Activated CD4-positive, alpha-beta T cell treated with anti-CD3 and anti-CD28 coated beads for 36 hours (primary cell): ENCODE measurements at regions not wholly inside any gene's neighbourhood (a gene's known extent, or its start where the extent isn't known, plus 50 kb on each side); places are given as distances from the start of the nearest gene placed in this dataset.

ENCODE experiments used
- ATAC-seq: fragments of 200-7000 bp; cut with Tn5 transposase; one replicate; pipeline ENCODE4 v1.10.0; 2021; ENCODE audit warnings: mild to moderate bottlenecking, moderate library complexity
- CTCF ChIA-PET: fragments of 350-600 bp; sonication (Branson Sonifier 250); formaldehyde crosslinking; loops from one replicate; lab custom pipeline; 2021; ENCODE audit warnings: antibody characterized with exemption; lab: Charles Lee
- POLR2A ChIA-PET: fragments of 350-600 bp; sonication (Branson Sonifier 250); formaldehyde crosslinking; loops from one replicate; lab custom pipeline; 2021; ENCODE audit warnings: antibody characterized with exemption, inconsistent platforms; lab: Charles Lee
- DNase-seq: peaks from one replicate; pipeline ENCODE4 v3.0.0-alpha.2; 2020
- H3K27ac Mint-ChIP-seq: one replicate; pipeline ENCODE4 v1.8.0; 2021; ENCODE audit warnings: mixed read lengths
- H3K27me3 Mint-ChIP-seq: one replicate; pipeline ENCODE4 v1.8.0; 2021; ENCODE audit warnings: mixed read lengths
- H3K36me3 Mint-ChIP-seq: one replicate; pipeline ENCODE4 v1.8.0; 2021; ENCODE audit warnings: low read depth, mixed read lengths
- H3K4me1 Mint-ChIP-seq: one replicate; pipeline ENCODE4 v1.8.0; 2021; ENCODE audit warnings: mixed read lengths
- H3K4me3 Mint-ChIP-seq: one replicate; pipeline ENCODE4 v1.8.0; 2021; ENCODE audit warnings: mild to moderate bottlenecking, moderate library complexity, mixed read lengths
- H3K9me3 Mint-ChIP-seq: one replicate; pipeline ENCODE4 v1.8.0; 2021; ENCODE audit warnings: low read depth, mixed read lengths
- intact Hi-C, 2 experiments: fragments of 100-400 bp; cut with DNase I in 1 of 2; cut with micrococcal nuclease in 1 of 2; formaldehyde crosslinking; loops; one replicate each; pipeline versions ENCODE4 v1.14.2 to v1.15.1; 2022 to 2024; cut with DNase I, micrococcal nuclease

GRCh38 chr1:36540056-36540455, 57.3 kb upstream of the CSF3R start:
- ChIA-PET CTCF (no interaction called here), POLR2A (no interaction called here)
- ATAC-seq (no peak), DNase-seq (no peak)
- intact Hi-C loops, result no loop called here
- Mint-ChIP-seq H3K27ac (no peak overlapping the region), H3K4me1 (no peaks in the 10 kb centered on the region), H3K4me3 (no peak overlapping the region), H3K36me3 (no peaks in the 10 kb centered on the region), H3K9me3 (no peaks in the 10 kb centered on the region), H3K27me3 (peaks cover 14% of the 10 kb centered on the region)

DNA sequence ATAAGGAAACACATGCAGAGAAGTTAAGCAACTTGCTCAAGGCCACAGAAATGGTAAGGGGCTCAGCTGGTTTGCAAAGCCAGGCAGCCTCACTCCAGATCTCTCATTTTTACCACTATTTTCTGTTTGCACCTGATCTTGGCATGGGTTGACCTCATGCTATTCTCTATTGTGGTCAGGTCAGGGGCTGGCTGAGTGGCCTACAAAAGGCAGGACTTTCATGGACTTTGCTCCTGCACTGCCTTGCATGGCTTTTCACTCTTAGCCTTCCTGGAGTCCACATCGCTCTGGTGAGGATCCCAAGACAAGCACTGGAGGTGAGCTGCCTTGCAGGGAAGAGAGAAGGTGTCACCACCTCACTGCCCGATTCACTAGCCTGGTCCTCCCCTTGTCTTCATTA, 56.8 kb upstream of the CSF3R start:
- Mint-ChIP-seq H3K36me3 (no peaks in the 10 kb centered on the region), H3K9me3 (no peaks in the 10 kb centered on the region), H3K4me1 (no peaks in the 10 kb centered on the region), H3K4me3 (no peak overlapping the region), H3K27me3 (peaks cover 14% of the 10 kb centered on the region), H3K27ac (no peak overlapping the region)
- ChIA-PET POLR2A (no interaction called here), CTCF (no interaction called here)
- ATAC-seq (no peak), DNase-seq (no peak)
- intact Hi-C loops, result no loop called here

DNA sequence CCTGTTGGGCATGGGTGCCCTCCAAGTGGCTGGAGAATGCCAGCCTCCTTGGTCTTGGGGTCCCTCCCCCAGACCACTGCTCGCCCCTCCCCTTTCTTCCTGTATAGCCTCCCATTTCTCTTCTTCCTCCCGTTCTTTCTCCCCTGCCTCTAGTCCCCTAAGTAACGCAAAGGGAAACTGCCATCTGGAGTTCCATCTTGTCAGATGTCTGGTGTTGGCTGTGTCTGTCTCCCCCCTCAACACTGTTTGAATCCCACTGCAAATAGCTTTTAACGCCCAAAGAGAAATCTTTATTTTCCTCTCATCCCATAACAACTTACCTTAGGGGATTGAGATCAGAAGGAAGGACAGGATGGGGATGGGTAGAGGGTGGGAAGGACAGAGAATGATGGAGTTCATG, 55.3 kb upstream of the CSF3R start:
- H3K9me3 Mint-ChIP-seq, result no peaks in the 10 kb centered on the region
- CTCF ChIA-PET, result interaction anchor here (1.0 kb wide), 1 partner anchor 22 kb away, joined by 3 read pairs; no protein-coding TSS in a partner anchor
- no peaks in the 10 kb centered on the region for H3K4me1 Mint-ChIP-seq
- no peaks in the 10 kb centered on the region for H3K36me3 Mint-ChIP-seq
- intact Hi-C loops, result no loop called here
- H3K27me3 Mint-ChIP-seq, result peaks cover 12% of the 10 kb centered on the region
- POLR2A ChIA-PET, result no interaction called here
- no peak overlapping the region for H3K4me3 Mint-ChIP-seq
- H3K27ac Mint-ChIP-seq, result no peak overlapping the region
- ATAC-seq (no peak), DNase-seq (no peak)

DNA sequence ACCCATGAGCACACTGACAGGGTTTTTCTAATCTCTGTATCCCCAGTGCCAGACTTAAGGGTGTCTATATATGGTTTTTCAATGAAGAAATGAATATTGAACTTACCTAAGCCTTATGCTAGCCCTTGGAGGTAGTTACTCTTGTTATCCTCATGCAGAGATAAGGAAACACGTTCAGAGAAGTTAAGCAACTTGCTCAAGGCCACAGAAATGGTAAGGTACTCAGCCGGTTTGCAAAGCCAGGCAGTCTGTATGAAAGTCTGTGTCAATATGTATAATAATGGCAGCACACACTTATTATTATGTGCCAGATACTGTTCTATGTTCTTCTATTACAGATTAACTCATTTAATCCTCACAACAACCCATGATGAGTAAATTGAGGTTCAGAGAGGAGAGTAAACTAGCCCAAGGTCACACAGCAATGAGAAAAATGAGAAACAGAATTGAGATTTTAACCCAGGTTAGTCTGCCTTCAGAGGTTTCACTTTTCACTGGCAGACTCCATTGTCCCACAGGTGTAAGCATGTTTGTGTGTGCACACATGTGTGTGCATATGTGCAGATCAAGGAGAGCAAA, 54.6 kb upstream of the CSF3R start:
- H3K4me3 Mint-ChIP-seq, result no peak overlapping the region
- peaks cover 12% of the 10 kb centered on the region for H3K27me3 Mint-ChIP-seq
- no peaks in the 10 kb centered on the region for H3K4me1 Mint-ChIP-seq
- H3K9me3 Mint-ChIP-seq, result no peaks in the 10 kb centered on the region
- intact Hi-C loops, result no loop called here
- CTCF ChIA-PET, result interaction anchor here (1.0 kb wide), 1 partner anchor 21 kb away, joined by 3 read pairs; no protein-coding TSS in a partner anchor
- no peak for ATAC-seq
- POLR2A ChIA-PET, result no interaction called here
- DNase-seq, result no peak
- H3K27ac Mint-ChIP-seq, result no peak overlapping the region
- no peaks in the 10 kb centered on the region for H3K36me3 Mint-ChIP-seq

DNA sequence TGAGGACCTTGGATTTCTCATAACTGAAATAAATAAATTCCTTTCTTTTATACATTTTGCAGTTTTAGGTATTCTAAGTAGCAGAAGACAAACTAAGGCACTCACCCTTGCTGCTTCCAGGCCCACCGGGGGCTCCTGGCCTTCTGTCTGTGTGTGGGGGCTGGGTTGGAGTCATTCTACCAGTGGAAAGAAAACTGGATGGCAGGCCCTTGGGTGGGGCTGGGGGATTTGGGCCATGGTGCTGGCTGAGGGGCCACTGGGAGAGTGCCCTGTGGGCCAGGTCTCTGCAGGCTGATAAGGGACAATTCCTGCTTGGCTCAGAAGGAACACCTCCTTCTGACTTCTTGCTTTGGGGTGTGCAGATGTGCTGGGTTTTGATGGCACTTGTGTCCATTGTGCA, 54.0 kb upstream of the CSF3R start:
- ATAC-seq, result no peak
- intact Hi-C loops, result no loop called here
- Mint-ChIP-seq H3K27ac (no peak overlapping the region), H3K36me3 (no peaks in the 10 kb centered on the region), H3K27me3 (peaks cover 12% of the 10 kb centered on the region), H3K4me1 (no peaks in the 10 kb centered on the region), H3K9me3 (no peaks in the 10 kb centered on the region), H3K4me3 (no peak overlapping the region)
- ChIA-PET CTCF (no interaction called here), POLR2A (no interaction called here)
- no peak for DNase-seq

DNA sequence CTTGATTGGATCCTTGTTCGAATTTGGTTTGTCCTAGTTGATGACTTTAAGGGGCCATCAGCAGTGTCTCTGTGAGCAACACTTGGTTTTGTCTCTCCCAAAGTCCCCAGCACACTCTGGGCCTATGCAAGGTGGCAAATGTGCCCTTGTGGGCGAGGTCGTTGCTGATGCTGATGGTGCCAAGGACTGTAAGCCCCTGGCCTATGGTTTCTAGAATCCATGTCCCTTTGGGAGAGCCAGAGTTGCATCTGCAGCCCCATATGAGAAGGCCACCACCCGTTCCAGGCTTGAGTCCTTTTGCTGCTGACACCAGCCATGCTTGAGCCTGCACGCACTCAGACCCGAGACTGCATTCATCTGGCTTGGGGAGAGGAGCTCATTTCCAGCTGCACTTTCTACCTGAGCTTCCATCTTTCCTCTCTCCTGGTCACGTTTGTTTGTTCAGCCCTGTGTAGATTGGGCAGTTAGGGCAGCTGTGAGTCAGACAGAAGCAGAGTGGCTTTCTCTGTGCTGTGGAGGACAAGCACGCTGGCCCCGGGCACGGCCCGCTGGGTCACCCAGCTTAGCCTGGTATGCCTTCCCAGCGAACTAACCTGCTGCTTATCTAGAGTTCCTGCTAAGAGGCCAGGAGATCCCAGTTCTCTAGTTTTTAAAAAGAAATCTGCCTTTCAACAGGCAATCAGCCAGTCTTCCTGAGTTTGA, 52.1 kb upstream of the CSF3R start:
- intact Hi-C loops, result no loop called here
- no peak overlapping the region for H3K4me3 Mint-ChIP-seq
- H3K27ac Mint-ChIP-seq, result no peak overlapping the region
- DNase-seq, result no peak
- POLR2A ChIA-PET, result no interaction called here
- no peaks in the 10 kb centered on the region for H3K9me3 Mint-ChIP-seq
- no peaks in the 10 kb centered on the region for H3K36me3 Mint-ChIP-seq
- peaks cover 10% of the 10 kb centered on the region for H3K27me3 Mint-ChIP-seq
- CTCF ChIA-PET, result interaction anchor here (0.6 to 1.5 kb wide), 5 partner anchors 19 to 1157 kb away, joined by 3 to 4 read pairs (median 3); partner anchors contain the start of gene CDCA8
- no peak for ATAC-seq
- H3K4me1 Mint-ChIP-seq, result no peaks in the 10 kb centered on the region

DNA sequence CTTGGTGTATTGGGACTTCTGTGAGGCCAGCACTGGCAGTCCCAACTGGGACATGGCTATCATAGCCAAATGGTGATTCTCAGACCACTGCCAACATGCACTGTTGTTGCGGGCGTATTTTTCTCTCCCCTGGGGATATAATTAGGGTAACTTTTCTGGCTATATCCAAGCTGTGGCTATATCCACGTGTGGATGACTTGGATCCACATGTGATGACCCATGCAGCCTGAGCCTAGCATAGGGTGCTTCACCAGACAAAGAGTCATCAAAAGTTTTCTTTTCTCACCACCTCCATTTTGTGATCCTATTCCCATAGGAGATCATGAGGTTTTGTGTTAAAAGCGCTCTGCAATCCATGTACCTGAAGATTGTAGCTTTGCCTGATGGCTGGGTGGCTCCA, 51.2 kb upstream of the CSF3R start:
- Mint-ChIP-seq H3K9me3 (no peaks in the 10 kb centered on the region), H3K27me3 (peaks cover 8% of the 10 kb centered on the region), H3K4me1 (no peaks in the 10 kb centered on the region), H3K27ac (no peak overlapping the region), H3K4me3 (no peak overlapping the region), H3K36me3 (no peaks in the 10 kb centered on the region)
- DNase-seq (no peak), ATAC-seq (no peak)
- POLR2A ChIA-PET, result no interaction called here
- CTCF ChIA-PET, result interaction anchor here (0.6 to 1.5 kb wide), 7 partner anchors 18 to 1158 kb away, joined by 3 to 4 read pairs (median 3); partner anchors contain the start of gene CDCA8
- intact Hi-C loops, result no loop called here

DNA sequence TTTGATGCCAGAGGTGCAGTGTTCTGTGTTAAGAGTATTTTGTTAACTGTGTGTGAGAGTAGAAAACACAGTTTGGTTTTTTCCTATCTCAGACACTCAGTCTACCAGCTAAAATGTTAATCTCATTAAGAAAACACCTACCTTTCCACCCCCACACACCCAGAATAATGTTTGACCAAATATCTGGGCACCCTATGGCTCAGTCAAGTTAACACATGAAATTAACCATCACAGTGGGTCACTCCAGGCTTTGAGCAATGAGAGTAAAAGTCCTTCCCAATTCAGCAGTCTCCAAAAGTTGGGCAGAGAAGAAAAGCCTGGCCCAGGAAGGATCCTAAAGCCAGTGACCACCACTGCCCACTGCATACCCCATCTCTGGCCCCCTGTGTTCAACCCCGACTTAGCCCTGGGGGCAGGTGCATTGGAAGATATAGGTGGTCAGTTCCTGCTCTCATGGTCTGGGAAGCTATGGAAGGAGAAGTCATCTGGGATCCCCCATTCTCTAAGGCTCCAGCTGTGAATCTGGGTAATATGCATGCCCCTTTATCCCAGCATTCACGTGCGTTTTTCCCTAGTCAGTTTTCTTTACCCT, 50.2 kb upstream of the CSF3R start:
- Mint-ChIP-seq H3K9me3 (no peaks in the 10 kb centered on the region), H3K27me3 (peaks cover 5% of the 10 kb centered on the region), H3K27ac (no peak overlapping the region), H3K36me3 (no peaks in the 10 kb centered on the region), H3K4me1 (no peaks in the 10 kb centered on the region), H3K4me3 (no peak overlapping the region)
- intact Hi-C loops, result no loop called here
- POLR2A ChIA-PET, result no interaction called here
- ATAC-seq, result no peak
- CTCF ChIA-PET, result interaction anchor here (1.0 to 1.3 kb wide), 2 partner anchors 17 to 51 kb away, joined by 3 read pairs; no protein-coding TSS in a partner anchor
- no peak for DNase-seq
